ENCODE measurements at regions not wholly inside any gene's neighbourhood (a gene's known extent, or its start where the extent isn't known, plus 50 kb on each side); places are given as distances from the start of the nearest gene placed in this dataset.

- no peak for TF ChIP-seq CTCF (IDR thresholded peaks at IDR 0.05)
- TF ChIP-seq POLR2A (IDR thresholded peaks at IDR 0.05), result no peak
These were observed 84.0 kb upstream of the CD99 start for GRCh38 chrX:2607113-2607512.
